ENCODE measurements at regions not wholly inside any gene's neighbourhood (a gene's known extent, or its start where the extent isn't known, plus 50 kb on each side); places are given as distances from the start of the nearest gene placed in this dataset.

DNA sequence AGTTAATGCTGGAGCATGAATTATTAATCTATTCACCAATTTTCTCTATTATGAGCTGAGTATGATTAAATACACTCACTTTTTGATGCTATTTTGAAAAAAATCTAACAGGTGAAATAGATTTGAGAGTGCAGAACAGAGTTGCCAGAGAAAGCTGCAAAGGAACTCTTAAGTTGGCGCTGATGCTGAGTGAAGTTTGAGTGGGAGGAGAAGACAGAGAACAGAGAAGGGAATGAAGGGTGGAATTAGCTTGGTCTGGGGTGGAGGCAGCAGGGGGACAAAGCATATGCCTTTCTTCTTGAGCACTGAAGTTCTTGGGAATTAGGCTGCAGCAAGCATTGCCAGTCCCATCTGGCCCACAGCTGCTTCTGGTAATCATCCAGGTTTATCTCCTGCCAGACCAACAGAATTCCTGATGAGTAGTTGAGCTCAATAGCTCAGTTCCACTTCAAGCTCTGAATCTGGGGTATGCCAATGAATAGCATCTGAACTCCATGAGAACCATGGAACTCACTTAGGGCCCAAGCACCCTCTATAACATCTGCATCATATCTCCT, 290.1 kb downstream of the HINT1 start:
- Histone ChIP-seq H3K4me3 (no peak overlapping the region), H3K9me3 (no peaks in the 10 kb centered on the region), H3K36me3 (no peaks in the 10 kb centered on the region), H3K27me3 (no peaks in the 10 kb centered on the region), H3K27ac (no peak overlapping the region), H3K4me1 (no peaks in the 10 kb centered on the region)
- DNase-seq (ENCODE audit: low spot score in 2 of 2): no peak
- 67% methylated on average over 1 of the region's 1 CpG for WGBS
- TF ChIP-seq EP300 (IDR thresholded peaks at IDR 0.05): no peak
- no peak for TF ChIP-seq POLR2A (IDR thresholded peaks at IDR 0.05)
- no peak for TF ChIP-seq POLR2AphosphoS5 (IDR thresholded peaks at IDR 0.05)
- TF ChIP-seq, protein P1, sequence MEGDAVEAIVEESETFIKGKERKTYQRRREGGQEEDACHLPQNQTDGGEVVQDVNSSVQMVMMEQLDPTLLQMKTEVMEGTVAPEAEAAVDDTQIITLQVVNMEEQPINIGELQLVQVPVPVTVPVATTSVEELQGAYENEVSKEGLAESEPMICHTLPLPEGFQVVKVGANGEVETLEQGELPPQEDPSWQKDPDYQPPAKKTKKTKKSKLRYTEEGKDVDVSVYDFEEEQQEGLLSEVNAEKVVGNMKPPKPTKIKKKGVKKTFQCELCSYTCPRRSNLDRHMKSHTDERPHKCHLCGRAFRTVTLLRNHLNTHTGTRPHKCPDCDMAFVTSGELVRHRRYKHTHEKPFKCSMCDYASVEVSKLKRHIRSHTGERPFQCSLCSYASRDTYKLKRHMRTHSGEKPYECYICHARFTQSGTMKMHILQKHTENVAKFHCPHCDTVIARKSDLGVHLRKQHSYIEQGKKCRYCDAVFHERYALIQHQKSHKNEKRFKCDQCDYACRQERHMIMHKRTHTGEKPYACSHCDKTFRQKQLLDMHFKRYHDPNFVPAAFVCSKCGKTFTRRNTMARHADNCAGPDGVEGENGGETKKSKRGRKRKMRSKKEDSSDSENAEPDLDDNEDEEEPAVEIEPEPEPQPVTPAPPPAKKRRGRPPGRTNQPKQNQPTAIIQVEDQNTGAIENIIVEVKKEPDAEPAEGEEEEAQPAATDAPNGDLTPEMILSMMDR (IDR thresholded peaks at IDR 0.05): no peak

DNA sequence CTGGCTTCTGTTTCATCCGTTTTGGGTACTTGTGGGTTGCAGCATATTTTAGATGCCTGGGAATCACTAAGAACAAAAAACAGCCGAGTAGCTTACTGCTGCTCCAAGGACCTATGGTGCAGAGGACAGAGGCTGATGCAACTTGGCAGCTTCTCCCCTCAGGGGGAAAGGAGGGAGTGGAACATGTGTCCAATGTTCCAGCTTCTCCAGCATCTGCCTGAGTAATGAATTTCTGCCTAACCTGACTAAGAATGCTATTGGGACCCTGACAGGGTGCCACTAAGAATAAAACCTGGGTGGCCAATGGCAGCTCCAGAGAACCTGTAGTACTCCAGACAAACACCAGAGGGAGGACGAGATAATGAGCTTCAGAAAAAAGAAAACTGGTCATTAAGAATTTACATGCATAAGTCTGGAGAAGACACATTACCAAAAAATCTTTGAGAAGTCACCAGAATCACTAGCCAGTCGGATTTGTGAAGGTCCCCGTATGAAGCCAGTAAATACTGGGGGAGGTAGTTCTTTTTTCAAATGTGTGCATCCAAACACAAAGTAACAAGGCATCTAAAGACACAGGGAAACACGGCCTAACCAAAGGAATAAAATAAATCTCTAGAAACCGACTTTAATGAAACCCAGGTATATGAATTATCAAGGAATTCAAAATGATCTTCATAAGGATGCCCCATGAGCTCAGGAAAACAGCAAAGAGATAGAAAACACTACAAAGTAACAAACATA, 293.5 kb downstream of the HINT1 start:
- no peaks in the 10 kb centered on the region for H3K36me3 ChIP-seq
- H3K27ac ChIP-seq: no peak overlapping the region
- DNase-seq (ENCODE audit: low spot score in 2 of 2): peak in 1 of 2 donors; percentile 60
- WGBS: 60% methylated on average over 7 of the region's 7 CpGs
- no peaks in the 10 kb centered on the region for H3K9me3 ChIP-seq
- peaks cover 8% of the 10 kb centered on the region for H3K4me1 ChIP-seq
- TF ChIP-seq POLR2A (IDR thresholded peaks at IDR 0.05) (no peak), POLR2AphosphoS5 (IDR thresholded peaks at IDR 0.05) (no peak), EP300 (IDR thresholded peaks at IDR 0.05) (no peak)
- TF ChIP-seq, protein P1 (IDR thresholded peaks at IDR 0.05): peak; percentile 2 to 41
- H3K27me3 ChIP-seq: no peaks in the 10 kb centered on the region
- H3K4me3 ChIP-seq: no peak overlapping the region

- H3K27ac ChIP-seq: no peak overlapping the region
These were observed 294.4 kb downstream of the HINT1 start for GRCh38 chr5:130870691-130871090.

GRCh38 chr5:130868186-130868840, 296.7 kb downstream of the HINT1 start:
- H3K9me3 ChIP-seq: no peaks in the 10 kb centered on the region
- H3K36me3 ChIP-seq: no peaks in the 10 kb centered on the region
- no peak for DNase-seq (ENCODE audit: low spot score in 2 of 2)
- no peak for TF ChIP-seq EP300 (IDR thresholded peaks at IDR 0.05)
- no peak for TF ChIP-seq POLR2AphosphoS5 (IDR thresholded peaks at IDR 0.05)
- TF ChIP-seq, protein P1 (IDR thresholded peaks at IDR 0.05): no peak
- TF ChIP-seq POLR2A (IDR thresholded peaks at IDR 0.05): no peak
- H3K4me3 ChIP-seq: no peak overlapping the region
- no peak overlapping the region for H3K27ac ChIP-seq
- H3K4me1 ChIP-seq: peaks cover 8% of the 10 kb centered on the region
- no peaks in the 10 kb centered on the region for H3K27me3 ChIP-seq
- WGBS: 22% methylated on average over 1 of the region's 1 CpG

More at GRCh38 chr5:130870691-130871090, 294.4 kb downstream of the HINT1 start:
- no peaks in the 10 kb centered on the region for H3K9me3 ChIP-seq
- DNase-seq (ENCODE audit: low spot score in 2 of 2): no peak
- H3K27me3 ChIP-seq: no peaks in the 10 kb centered on the region
- TF ChIP-seq EP300 (IDR thresholded peaks at IDR 0.05): no peak
- TF ChIP-seq, protein P1 (IDR thresholded peaks at IDR 0.05): no peak
- TF ChIP-seq POLR2AphosphoS5 (IDR thresholded peaks at IDR 0.05): no peak
- no peak overlapping the region for H3K4me3 ChIP-seq
- 85% methylated on average over 2 of the region's 2 CpGs for WGBS
- H3K36me3 ChIP-seq: no peaks in the 10 kb centered on the region
- H3K4me1 ChIP-seq: peaks cover 8% of the 10 kb centered on the region
